Heart right ventricle (tissue), 16 donors: ENCODE measurements at regions not wholly inside any gene's neighbourhood (a gene's known extent, or its start where the extent isn't known, plus 50 kb on each side); places are given as distances from the start of the nearest gene placed in this dataset.
"Not testable (repeated sequence)": the region's sequence is repeated elsewhere in the genome, so short reads cannot be mapped to it uniquely, and the experiment has no call there.

ENCODE experiments used
- ATAC-seq, 8 donors: fragments of 200-7000 bp; cut with Tn5 transposase; one replicate each; pipeline ENCODE4 v1.9.1; 2020; ENCODE audit warnings: mild to moderate bottlenecking in 8 of 8, moderate library complexity in 8 of 8, moderate number of reproducible peaks in 1 of 8
- DNase-seq, 2 donors: peaks; one replicate each; pipeline ENCODE4 v3.0.0-alpha.2; 2020
- H3K27ac ChIP-seq, 10 donors: fragments of 200-600 bp; sonication (generic) in 2 of 10; one replicate each; pipeline versions ENCODE4 v1.5.0 to v1.8.0; 2020 to 2022; ENCODE audit warnings: mild to moderate bottlenecking in 3 of 10
- H3K27me3 ChIP-seq, 7 donors: fragments of 200-600 bp; one replicate each; pipeline ENCODE4 v1.8.0; 2021 to 2022; ENCODE audit warnings: mild to moderate bottlenecking in 2 of 7
- H3K36me3 ChIP-seq, 9 donors: fragments of 200-600 bp; sonication (generic) in 1 of 9; one replicate each; pipeline versions ENCODE4 v1.5.0 to v1.8.0; 2020 to 2022; ENCODE audit warnings: mild to moderate bottlenecking in 2 of 9
- H3K4me1 ChIP-seq, 9 donors: fragments of 200-600 bp; sonication (generic) in 1 of 9; one replicate each; pipeline versions ENCODE4 v1.5.0 to v1.8.0; 2020 to 2022; ENCODE audit warnings: mild to moderate bottlenecking in 4 of 9
- H3K4me3 ChIP-seq, 10 donors: fragments of 200-600 bp; sonication (generic) in 2 of 10; one replicate each; pipeline versions ENCODE4 v1.5.0 to v1.8.0; 2020 to 2022; ENCODE audit warnings: mild to moderate bottlenecking in 7 of 10, moderate library complexity in 2 of 10
- H3K9me3 ChIP-seq, 11 donors: fragments of 200-600 bp in 10 of 11; sonication (generic) in 2 of 11; one replicate each; pipeline versions ENCODE4 v1.5.0 to v1.8.0; 2013 to 2022; ENCODE audit warnings: mild to moderate bottlenecking in 2 of 11, control low read depth in 1 of 11, moderate library complexity in 1 of 11
- CTCF ChIP-seq, 9 donors: fragments of 200-600 bp; sonication (generic) in 2 of 9; IDR thresholded peaks; one replicate each; pipeline versions ENCODE4 v1.5.0 to v1.8.0; 2021 to 2022; ENCODE audit warnings: antibody characterized with exemption in 9 of 9, mild to moderate bottlenecking in 5 of 9, moderate library complexity in 1 of 9
- WGBS, 2 donors: extraction: QIAGEN DNeasy Blood & Tissue Kit; methylation state at CpG; one replicate each; pipeline ENCODE4 v1.1.7; 2013; ENCODE audit warnings: inconsistent platforms in 1 of 2; 5-methylcytosine and 5-hydroxymethylcytosine counted together
- intact Hi-C, 10 donors: fragments of 100-400 bp; cut with DNase I; formaldehyde crosslinking; loops; one replicate each; pipeline versions ENCODE4 v1.11.1 to v1.14.2; 2022
- donor health status: Arrhythmogenic right ventricular cardiomyopathy.
- donor health status: ischemic (EF 13 %, LVEDD 7.1; RV severe dilation, severe dysfunction).
- donor health status: healthy with polysubstance abuse.
- donor health status: DM: no; HTN: yes; CAD: no.
- donor health status: DM: no; HTN: no; CAD: no.
- donor health status: ischemic (EF 25% LVEDD 6.9; RV normal size, moderate dysfunction).
- donor health status: ischemic (EF 25% LVEDD 5.7; RV mildly dilated, moderate dysfunction).
- donor health status: healthy.
- donor health status: DM: yes; HTN: yes; CAD: no.
- donor health status: Ischemic cardiomyopathy.
- donor health status: ischemic (EF 35%, LVEDD 5.7; RV mildly dilated, moderate dysfunction).
- donor health status: nonischemic (EF 11% LVEDD 7.7; RV severe dilation, severe dysfunction).
- donor health status: DM: yes; HTN: yes; CAD: no.
- donor health status: PGD.
- donor health status: ischemic (EF 29% LVEDD 5.4; RV normal size, mild dysfunction).
- donor health status: nonischemic (EF 23%, LVEDD 6.1; RV moderate dilation, normal function).

- DNase-seq: no peak
- H3K4me3 ChIP-seq: no peak overlapping the region
- no peak for TF ChIP-seq CTCF (IDR thresholded peaks at IDR 0.05)
- H3K36me3 ChIP-seq: no peaks in the 10 kb centered on the region
- no peaks in the 10 kb centered on the region for H3K4me1 ChIP-seq
- H3K27me3 ChIP-seq: peaks cover 0 to 4% (median 0%) of the 10 kb centered on the region in 7 donors
- WGBS, 2 donors: 35 to 37% methylated on average over 2 of the region's 2 CpGs
- intact Hi-C loops: no loop called here
- H3K27ac ChIP-seq: no peak overlapping the region
- ATAC-seq: no peak
- H3K9me3 ChIP-seq: peaks cover 0 to 7% (median 0%) of the 10 kb centered on the region in 11 donors
Measured at GRCh38 chr4:187000281-187000680, 276.6 kb upstream of the FAT1 start.

DNA sequence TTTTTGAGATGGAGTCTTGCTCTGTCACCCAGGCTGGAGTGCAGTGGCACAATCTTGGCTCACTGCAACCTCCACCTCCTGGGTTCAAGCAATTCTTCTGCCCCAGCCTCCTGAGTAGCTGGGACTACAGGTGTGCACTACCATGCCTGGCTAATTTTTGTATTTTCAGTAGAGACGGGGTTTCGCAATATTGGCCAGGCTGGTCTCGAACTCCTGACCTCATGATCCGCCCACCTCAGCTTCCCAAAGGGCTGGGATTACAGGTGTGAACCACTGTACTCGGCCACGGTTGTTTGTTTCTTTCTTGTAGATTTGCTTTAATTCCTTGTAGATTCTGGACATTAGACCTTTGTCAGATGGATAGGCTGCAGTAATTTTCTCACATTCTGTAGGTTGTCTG, 278.5 kb upstream of the FAT1 start:
- DNase-seq, H3K4me3 ChIP-seq, H3K27me3 ChIP-seq, intact Hi-C loops, H3K36me3 ChIP-seq, H3K27ac ChIP-seq, H3K4me1 ChIP-seq, ATAC-seq, H3K9me3 ChIP-seq: not testable (repeated sequence)
- WGBS, 2 donors: 85 to 86% methylated on average over 6 of the region's 6 CpGs

DNA sequence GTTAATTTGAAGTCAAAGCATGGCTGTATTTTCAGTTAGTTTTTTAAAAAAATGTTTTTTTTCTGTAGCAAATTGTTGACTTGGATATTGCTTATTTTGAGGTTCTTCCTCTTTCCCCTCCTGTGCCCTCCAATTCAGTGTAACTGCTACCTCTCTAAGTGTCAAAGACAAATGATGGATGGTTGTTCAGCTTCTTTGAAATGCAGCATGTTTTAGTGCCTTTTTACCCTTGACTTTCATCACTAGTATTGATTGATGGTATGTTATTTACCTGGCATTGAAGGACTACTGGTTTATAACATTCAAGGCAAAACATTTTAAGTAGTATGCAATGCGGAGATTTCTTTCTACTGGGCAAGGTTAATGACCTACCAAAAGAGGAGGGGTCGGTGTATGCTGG, 281.0 kb upstream of the FAT1 start:
- intact Hi-C loops: no loop called here

DNA sequence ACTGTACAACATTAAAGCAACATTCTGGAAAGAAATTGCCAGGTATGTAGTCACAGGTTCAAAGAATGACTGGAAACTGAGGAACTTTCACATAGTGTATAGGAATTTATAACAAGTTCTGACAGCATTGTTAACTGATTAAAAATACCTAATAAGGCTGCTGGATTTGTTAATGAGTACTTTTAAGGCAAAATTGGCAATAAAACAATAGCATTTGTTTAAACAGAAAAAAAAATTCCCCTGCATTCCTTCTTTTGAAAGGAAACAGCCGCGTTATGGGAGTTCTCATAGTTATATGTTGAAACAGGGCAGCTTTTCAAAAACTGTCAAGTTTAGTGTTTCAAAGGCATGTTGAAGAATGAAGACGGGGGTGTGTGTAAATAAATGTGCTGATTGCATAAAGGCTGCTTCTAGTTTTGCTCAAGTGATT, 282.5 kb upstream of the FAT1 start:
- H3K27ac ChIP-seq: no peak overlapping the region
- TF ChIP-seq CTCF (IDR thresholded peaks at IDR 0.05): no peak
- no peaks in the 10 kb centered on the region for H3K9me3 ChIP-seq
- H3K4me3 ChIP-seq: no peak overlapping the region
- intact Hi-C loops: no loop called here
- ATAC-seq (no peak), DNase-seq (no peak)
- H3K27me3 ChIP-seq: no peaks in the 10 kb centered on the region
- H3K4me1 ChIP-seq: no peaks in the 10 kb centered on the region
- WGBS, 2 donors: 58 to 63% methylated on average over 3 of the region's 3 CpGs
- no peaks in the 10 kb centered on the region for H3K36me3 ChIP-seq

More for the DNA sequence above, 281.0 kb upstream of the FAT1 start:
- Histone ChIP-seq H3K27ac (no peak overlapping the region), H3K9me3 (no peaks in the 10 kb centered on the region), H3K27me3 (no peaks in the 10 kb centered on the region), H3K36me3 (no peaks in the 10 kb centered on the region), H3K4me3 (no peak overlapping the region), H3K4me1 (no peaks in the 10 kb centered on the region)
- DNase-seq (no peak), ATAC-seq (no peak)
- WGBS, 2 donors: 79 to 93% methylated on average over 2 of the region's 2 CpGs
- TF ChIP-seq CTCF (IDR thresholded peaks at IDR 0.05): no peak

DNA sequence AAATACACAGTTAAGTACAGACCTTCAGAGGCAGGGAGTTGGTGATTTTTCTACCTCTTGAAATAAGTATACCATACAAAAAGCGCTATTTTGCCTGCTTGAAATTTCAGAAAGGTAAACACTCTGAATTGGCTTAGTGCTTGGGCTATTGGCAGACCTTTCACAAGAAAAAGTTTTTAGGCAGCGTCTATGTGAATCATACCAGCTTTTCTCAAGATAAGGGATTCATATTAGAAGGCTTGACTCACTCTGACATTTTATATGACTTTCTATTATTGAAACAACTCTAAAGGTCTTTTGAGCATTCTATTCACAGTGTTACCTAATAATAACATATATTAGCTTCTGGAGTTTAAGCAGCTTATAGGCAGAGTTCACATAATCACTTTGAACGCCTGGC, 286.4 kb upstream of the FAT1 start:
- Histone ChIP-seq H3K27ac (no peak overlapping the region), H3K9me3 (no peaks in the 10 kb centered on the region), H3K36me3 (no peaks in the 10 kb centered on the region), H3K27me3 (no peaks in the 10 kb centered on the region), H3K4me1 (no peaks in the 10 kb centered on the region), H3K4me3 (no peak overlapping the region)
- DNase-seq: no peak
- TF ChIP-seq CTCF (IDR thresholded peaks at IDR 0.05): no peak
- intact Hi-C loops: no loop called here
- 80 to 86% methylated on average over 3 of the region's 3 CpGs for WGBS, 2 donors
- no peak for ATAC-seq
